Endothelial cell of umbilical vein (primary cell): ENCODE measurements at regions not wholly inside any gene's neighbourhood (a gene's known extent, or its start where the extent isn't known, plus 50 kb on each side); places are given as distances from the start of the nearest gene placed in this dataset.

ENCODE experiments used
- EZH2 ChIP-seq: IDR thresholded peaks from 2 replicates; pipeline ENCODE4 v1.6.1; 2012; ENCODE audit warnings: borderline replicate concordance, low read depth, mild to moderate bottlenecking, moderate library complexity, low read length, inconsistent platforms; ENCODE audit not compliant: severe bottlenecking
- MYC ChIP-seq: IDR thresholded peaks from one replicate; pipeline ENCODE4 v1.6.1; 2011; ENCODE audit warnings: mild to moderate bottlenecking, low read depth, low read length
- POLR2A ChIP-seq: IDR thresholded peaks from 2 replicates; pipeline ENCODE4 v1.6.1; 2012; ENCODE audit warnings: low read depth, mild to moderate bottlenecking, control low read depth, low read length
- POLR2AphosphoS5 ChIP-seq: IDR thresholded peaks from 2 replicates; pipeline ENCODE4 v1.6.1; 2012; ENCODE audit warnings: low read depth, mild to moderate bottlenecking, control low read depth, low read length, moderate library complexity; ENCODE audit not compliant: insufficient read depth
- TF ChIP-seq, protein P1 (sequence below), 2 donors: IDR thresholded peaks; 1 replicate in 1 of 2; 2 replicates in 1 of 2; pipeline ENCODE4 v1.5.1; 2011; ENCODE audit warnings: low read length in 2 of 2, mild to moderate bottlenecking in 2 of 2, moderate library complexity in 2 of 2, control low read depth in 1 of 2, inconsistent platforms in 1 of 2, low read depth in 1 of 2; ENCODE audit not compliant: insufficient read depth in 1 of 2; ENCODE audit errors: extremely low read depth in 1 of 2
- TF ChIP-seq, protein P2 (sequence below): IDR thresholded peaks from 2 replicates; pipeline ENCODE4 v1.6.1; 2011; ENCODE audit not compliant: insufficient read depth, insufficient read length

DNA sequence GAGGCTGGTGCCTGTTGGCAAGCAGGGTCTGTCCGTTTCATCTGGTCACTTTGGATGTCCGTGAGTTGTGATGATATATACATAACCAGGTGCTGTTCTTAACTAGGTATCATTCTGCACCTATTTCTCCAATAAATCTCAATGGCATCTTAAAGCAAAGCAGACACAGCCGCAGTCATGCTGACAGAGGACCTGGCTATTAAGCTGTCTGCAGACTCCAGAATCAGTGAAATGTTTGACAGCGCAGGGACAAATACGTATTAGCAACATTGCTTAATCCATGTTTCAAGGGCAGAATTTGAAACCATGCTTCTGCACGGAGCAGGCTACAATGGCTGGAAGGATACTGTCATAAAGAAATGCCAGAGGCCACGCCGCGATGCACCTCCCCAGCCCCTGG lies 414.6 kb downstream of the ZNF516 start:
- TF ChIP-seq, protein P1, sequence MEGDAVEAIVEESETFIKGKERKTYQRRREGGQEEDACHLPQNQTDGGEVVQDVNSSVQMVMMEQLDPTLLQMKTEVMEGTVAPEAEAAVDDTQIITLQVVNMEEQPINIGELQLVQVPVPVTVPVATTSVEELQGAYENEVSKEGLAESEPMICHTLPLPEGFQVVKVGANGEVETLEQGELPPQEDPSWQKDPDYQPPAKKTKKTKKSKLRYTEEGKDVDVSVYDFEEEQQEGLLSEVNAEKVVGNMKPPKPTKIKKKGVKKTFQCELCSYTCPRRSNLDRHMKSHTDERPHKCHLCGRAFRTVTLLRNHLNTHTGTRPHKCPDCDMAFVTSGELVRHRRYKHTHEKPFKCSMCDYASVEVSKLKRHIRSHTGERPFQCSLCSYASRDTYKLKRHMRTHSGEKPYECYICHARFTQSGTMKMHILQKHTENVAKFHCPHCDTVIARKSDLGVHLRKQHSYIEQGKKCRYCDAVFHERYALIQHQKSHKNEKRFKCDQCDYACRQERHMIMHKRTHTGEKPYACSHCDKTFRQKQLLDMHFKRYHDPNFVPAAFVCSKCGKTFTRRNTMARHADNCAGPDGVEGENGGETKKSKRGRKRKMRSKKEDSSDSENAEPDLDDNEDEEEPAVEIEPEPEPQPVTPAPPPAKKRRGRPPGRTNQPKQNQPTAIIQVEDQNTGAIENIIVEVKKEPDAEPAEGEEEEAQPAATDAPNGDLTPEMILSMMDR (IDR thresholded peaks at IDR 0.05; ENCODE audit: extremely low read depth in 1 of 2, insufficient read depth in 1 of 2, low read depth in 1 of 2, low read length in 2 of 2): no peak
- TF ChIP-seq MYC: no peak
- no peak for TF ChIP-seq POLR2AphosphoS5
- TF ChIP-seq POLR2A: no peak
- no peak for TF ChIP-seq EZH2
- TF ChIP-seq, protein P2, sequence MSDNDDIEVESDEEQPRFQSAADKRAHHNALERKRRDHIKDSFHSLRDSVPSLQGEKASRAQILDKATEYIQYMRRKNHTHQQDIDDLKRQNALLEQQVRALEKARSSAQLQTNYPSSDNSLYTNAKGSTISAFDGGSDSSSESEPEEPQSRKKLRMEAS: no peak
